ENCODE measurements at regions not wholly inside any gene's neighbourhood (a gene's known extent, or its start where the extent isn't known, plus 50 kb on each side); places are given as distances from the start of the nearest gene placed in this dataset.

DNA sequence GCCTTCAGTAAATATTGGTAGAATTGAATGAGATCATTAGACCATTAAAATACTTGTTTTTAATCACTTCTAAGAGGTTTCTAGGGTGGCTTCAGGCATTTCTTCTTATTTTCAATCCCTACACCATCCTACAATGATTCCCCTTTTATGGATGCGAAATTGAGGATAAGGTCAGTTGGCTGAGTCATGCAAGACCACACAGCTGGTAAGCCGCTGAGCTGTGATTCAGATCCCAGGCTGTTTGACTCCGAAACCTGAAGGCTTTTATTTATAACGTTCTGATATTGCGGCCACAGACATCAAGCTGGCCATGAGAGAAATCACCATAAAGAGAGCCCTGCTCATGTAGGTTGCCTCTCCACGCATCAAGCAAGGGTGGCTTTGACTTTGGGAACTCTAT lies 133.4 kb downstream of the VAPA start:
- no peak for DNase-seq (ENCODE audit: low read depth)
- TF ChIP-seq, protein P1, sequence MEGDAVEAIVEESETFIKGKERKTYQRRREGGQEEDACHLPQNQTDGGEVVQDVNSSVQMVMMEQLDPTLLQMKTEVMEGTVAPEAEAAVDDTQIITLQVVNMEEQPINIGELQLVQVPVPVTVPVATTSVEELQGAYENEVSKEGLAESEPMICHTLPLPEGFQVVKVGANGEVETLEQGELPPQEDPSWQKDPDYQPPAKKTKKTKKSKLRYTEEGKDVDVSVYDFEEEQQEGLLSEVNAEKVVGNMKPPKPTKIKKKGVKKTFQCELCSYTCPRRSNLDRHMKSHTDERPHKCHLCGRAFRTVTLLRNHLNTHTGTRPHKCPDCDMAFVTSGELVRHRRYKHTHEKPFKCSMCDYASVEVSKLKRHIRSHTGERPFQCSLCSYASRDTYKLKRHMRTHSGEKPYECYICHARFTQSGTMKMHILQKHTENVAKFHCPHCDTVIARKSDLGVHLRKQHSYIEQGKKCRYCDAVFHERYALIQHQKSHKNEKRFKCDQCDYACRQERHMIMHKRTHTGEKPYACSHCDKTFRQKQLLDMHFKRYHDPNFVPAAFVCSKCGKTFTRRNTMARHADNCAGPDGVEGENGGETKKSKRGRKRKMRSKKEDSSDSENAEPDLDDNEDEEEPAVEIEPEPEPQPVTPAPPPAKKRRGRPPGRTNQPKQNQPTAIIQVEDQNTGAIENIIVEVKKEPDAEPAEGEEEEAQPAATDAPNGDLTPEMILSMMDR (IDR thresholded peaks at IDR 0.05; ENCODE audit: insufficient read depth, low read depth, low read length, missing control alignments), result no peak
- H3K4me3 ChIP-seq (ENCODE audit: low read depth, low read length), result no peak overlapping the region

DNA sequence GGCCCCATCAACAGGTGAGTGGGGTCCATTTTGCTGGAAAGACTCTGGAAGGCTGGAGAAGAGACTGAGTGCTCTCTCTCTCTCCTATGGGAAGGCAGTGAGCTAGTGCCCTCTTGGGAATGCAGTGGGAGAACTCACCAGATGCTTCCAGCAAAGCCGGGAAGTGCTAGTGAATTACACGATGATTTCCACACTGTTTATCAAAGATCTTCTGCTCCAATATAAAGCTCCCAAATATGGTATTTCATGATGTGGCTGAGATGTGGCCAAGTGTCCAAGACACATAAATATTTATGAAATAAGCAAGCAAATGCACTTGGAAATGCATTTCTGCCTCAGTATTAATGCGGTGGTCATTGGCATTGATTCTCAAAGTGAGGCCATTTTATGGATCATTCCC lies 135.9 kb downstream of the VAPA start:
- TF ChIP-seq, protein P1 (IDR thresholded peaks at IDR 0.05; ENCODE audit: insufficient read depth, low read depth, low read length, missing control alignments), result no peak
- DNase-seq (ENCODE audit: low read depth), result no peak

DNA sequence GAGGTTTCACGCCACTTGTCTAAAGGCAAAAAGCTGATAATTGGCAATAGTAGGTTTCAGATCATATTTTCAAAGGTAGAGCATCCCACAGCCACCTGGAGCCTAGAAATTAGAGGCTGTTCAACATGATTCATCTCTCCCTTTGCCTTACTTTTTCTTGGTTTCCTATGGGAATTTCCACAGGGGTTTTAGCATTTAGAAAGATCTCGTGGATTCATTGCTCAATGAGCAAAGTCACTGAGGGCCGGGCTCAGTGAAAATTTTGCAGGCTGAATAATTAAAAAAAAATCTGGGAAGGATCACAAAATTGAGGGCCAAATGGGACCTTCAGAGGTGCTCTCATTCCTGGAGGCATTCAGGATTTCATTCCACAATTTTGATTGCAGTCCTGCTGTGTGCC lies 137.1 kb downstream of the VAPA start:
- DNase-seq (ENCODE audit: low read depth), result no peak
- TF ChIP-seq, protein P1 (IDR thresholded peaks at IDR 0.05; ENCODE audit: insufficient read depth, low read depth, low read length, missing control alignments), result no peak
- H3K4me3 ChIP-seq (ENCODE audit: low read depth, low read length), result no peak overlapping the region

More for the DNA sequence above, 135.9 kb downstream of the VAPA start:
- H3K4me3 ChIP-seq (ENCODE audit: low read depth, low read length), result no peak overlapping the region

DNA sequence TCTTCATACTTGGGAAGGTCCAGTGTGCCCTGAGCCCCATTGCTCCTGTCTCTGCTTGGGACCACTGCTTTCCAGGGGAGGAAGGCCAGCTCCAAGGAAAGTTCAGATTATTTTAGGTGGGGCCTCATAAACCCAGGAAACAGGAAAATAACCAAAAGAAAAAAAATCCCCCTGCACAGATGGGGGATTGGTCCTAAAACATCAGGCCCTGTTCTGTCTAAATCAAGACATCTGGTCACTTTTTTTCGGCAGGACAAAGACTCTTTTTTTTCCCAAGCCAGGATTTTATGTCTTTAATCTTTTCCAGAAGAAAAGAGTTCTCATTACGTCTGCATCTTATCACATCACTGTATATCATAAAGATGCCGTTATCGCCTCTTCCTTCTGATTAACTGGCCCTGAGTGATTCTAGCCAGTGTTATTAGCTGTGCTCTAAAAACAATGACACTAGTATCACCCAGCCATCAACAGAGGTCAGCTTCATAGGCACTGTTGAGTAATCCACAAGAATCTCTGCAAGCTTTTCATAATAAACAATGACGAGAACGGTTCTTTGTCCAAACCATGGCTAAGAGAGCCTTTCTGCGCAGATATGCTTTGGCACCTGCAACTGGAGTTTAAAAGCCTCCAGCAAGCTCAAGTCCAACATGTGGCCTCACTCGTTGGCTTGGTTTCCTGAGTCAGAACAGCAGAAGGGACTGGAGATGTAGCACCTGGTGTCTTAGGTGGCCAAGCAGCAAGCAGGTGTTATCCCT lies 138.2 kb downstream of the VAPA start:
- H3K4me3 ChIP-seq (ENCODE audit: low read depth, low read length), result no peak overlapping the region
- no peak for DNase-seq (ENCODE audit: low read depth)

DNA sequence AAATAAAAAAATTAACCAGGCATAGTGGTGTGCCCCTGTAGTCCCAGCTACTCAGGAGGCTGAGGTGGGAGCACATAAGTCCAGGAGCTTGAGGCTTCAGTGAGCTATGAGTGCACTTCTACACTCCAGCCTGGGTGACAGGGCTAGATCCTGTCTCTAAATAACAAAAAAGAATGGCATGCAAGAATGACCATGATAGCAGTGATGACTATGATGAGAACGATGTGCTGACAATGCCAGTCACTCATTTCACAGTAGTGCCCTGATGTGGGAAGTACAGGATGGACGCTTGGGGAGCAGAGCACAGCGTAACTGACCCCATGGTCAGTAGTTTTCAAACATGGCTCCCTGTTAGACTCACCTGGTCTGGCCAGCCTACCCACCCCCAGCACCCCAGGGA lies 139.1 kb downstream of the VAPA start:
- no peak for DNase-seq (ENCODE audit: low read depth)
- no peak overlapping the region for H3K4me3 ChIP-seq (ENCODE audit: low read depth, low read length)
- TF ChIP-seq, protein P1 (IDR thresholded peaks at IDR 0.05; ENCODE audit: insufficient read depth, low read depth, low read length, missing control alignments), result no peak

More for the DNA sequence above, 138.2 kb downstream of the VAPA start:
- TF ChIP-seq, protein P1 (IDR thresholded peaks at IDR 0.05; ENCODE audit: insufficient read depth, low read depth, low read length, missing control alignments), result no peak

DNA sequence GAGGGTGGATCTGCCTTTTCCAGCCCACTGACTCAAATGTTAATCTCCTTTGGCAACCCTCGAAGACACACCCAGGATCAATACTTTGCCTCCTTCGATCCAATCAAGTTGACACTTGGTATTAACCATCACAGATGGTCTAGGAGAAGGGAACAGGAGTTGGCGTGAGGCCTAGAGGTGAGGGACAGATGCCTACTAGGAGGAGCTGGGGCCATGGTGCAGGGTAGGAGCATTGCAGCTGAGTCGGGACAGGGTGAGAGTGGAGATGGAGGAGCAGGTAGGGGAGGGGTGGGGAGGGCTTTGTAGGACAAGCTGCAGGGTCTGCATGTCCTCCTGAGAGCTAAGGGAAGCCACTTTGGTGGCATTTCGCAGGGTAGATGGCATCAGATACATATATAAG lies 140.0 kb downstream of the VAPA start:
- no peak overlapping the region for H3K4me3 ChIP-seq (ENCODE audit: low read depth, low read length)
- no peak for DNase-seq (ENCODE audit: low read depth)
- TF ChIP-seq, protein P1 (IDR thresholded peaks at IDR 0.05; ENCODE audit: insufficient read depth, low read depth, low read length, missing control alignments), result no peak

DNA sequence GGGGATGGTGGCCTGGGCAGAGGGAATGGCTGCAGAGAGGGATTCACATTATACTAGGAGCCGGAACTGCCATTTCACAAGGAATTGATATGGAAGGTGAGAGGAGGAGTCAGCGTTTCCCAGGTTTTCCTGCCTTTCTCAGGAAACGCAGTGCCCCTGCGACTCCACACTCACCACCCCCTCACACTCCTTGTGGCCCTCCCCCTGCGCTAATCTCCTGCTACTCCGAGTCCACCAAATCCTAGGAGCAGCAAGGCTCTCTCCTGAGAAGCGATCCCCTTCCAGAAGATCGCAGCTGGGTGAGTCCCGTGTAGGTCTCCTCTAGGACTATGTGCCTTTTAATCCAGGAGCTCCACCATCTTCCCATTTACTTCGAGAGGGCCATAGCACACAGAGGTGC lies 140.6 kb downstream of the VAPA start:
- no peak overlapping the region for H3K4me3 ChIP-seq (ENCODE audit: low read depth, low read length)
- DNase-seq (ENCODE audit: low read depth), result no peak
- TF ChIP-seq, protein P1 (IDR thresholded peaks at IDR 0.05; ENCODE audit: insufficient read depth, low read depth, low read length, missing control alignments), result no peak
